Endothelial cell of umbilical vein (primary cell): ENCODE measurements at regions not wholly inside any gene's neighbourhood (a gene's known extent, or its start where the extent isn't known, plus 50 kb on each side); places are given as distances from the start of the nearest gene placed in this dataset.

Experiments
- BruUV-seq: library from RNA; stranded (reverse); fragments of 400-500 nt; replicated peaks from 2 replicates; lab custom pipeline; 2021; lab: Mats Ljungman, UMichigan
- CTCF ChIA-PET: fragments of 300-600, 350-600 bp; sonication (Branson Sonifier 250); formaldehyde crosslinking; loops from one replicate; lab custom pipeline; 2021; ENCODE audit warnings: antibody characterized with exemption, inconsistent platforms; lab: Charles Lee
- POLR2A ChIA-PET: fragments of 300-600, 350-600 bp; sonication (Branson Sonifier 250); formaldehyde crosslinking; loops from one replicate; lab custom pipeline; 2021; ENCODE audit warnings: antibody characterized with exemption, inconsistent platforms; lab: Charles Lee
- DNase-seq: peaks from one replicate; pipeline ENCODE4 v3.0.0-alpha.2; 2011; ENCODE audit warnings: low read depth, low spot score
- FAIRE-seq: peaks from 2 replicates; lab custom pipeline; 2011; peaks lifted over from hg19 to GRCh38; lab: Jason Lieb, UNC
- H2AFZ ChIP-seq: 2 replicates; pipeline ENCODE4 v1.6.0; 2012; ENCODE audit warnings: low read depth, low read length, control low read depth, inconsistent platforms
- H3K27ac ChIP-seq: 2 replicates; pipeline ENCODE4 v1.5.1; 2011; ENCODE audit warnings: low read depth, mild to moderate bottlenecking, control low read depth, low read length, moderate library complexity; ENCODE audit not compliant: insufficient read depth
- H3K27me3 ChIP-seq, 2 experiments: 2 replicates each; pipeline versions ENCODE4 v1.6.0 to v1.6.1; 2011; ENCODE audit warnings: low read length in 2 of 2, mixed read lengths in 1 of 2; ENCODE audit not compliant: control insufficient read depth in 2 of 2, insufficient read depth in 2 of 2
- H3K36me3 ChIP-seq, 2 experiments: 2 replicates in 1 of 2; 3 replicates in 1 of 2; pipeline ENCODE4 v1.5.1; 2011; ENCODE audit warnings: low read length in 2 of 2, mild to moderate bottlenecking in 1 of 2, moderate library complexity in 1 of 2; ENCODE audit not compliant: control insufficient read depth in 2 of 2, insufficient read depth in 2 of 2; ENCODE audit errors: extremely low read depth in 1 of 2
- H3K4me1 ChIP-seq: 3 replicates; pipeline ENCODE4 v1.5.1; 2011; ENCODE audit warnings: mild to moderate bottlenecking, low read length; ENCODE audit not compliant: control insufficient read depth, insufficient read depth; ENCODE audit errors: extremely low read depth
- H3K4me2 ChIP-seq: 2 replicates; pipeline ENCODE4 v1.6.1; 2011; ENCODE audit warnings: low read length, control low read depth, mixed read lengths; ENCODE audit not compliant: insufficient read depth
- H3K4me3 ChIP-seq, 3 experiments: fragments of 200-600 bp in 1 of 3; sonication (generic), shearing (Covaris generic) in 1 of 3; replicated peaks in 1 of 3; 2 replicates each; pipeline ENCODE4 v1.5.1; 2011 to 2016; ENCODE audit warnings: control low read depth in 3 of 3, low read length in 3 of 3, mild to moderate bottlenecking in 2 of 3, inconsistent platforms in 1 of 3, low read depth in 1 of 3, moderate library complexity in 1 of 3; ENCODE audit not compliant: insufficient read depth in 1 of 3
- H3K79me2 ChIP-seq: 2 replicates; pipeline ENCODE4 v1.6.0; 2012; ENCODE audit warnings: low read length, inconsistent platforms; ENCODE audit not compliant: control insufficient read depth, insufficient read depth
- H3K9ac ChIP-seq: replicated peaks from 2 replicates; pipeline ENCODE3; 2011; ENCODE audit warnings: low read length, control low read depth; ENCODE audit not compliant: insufficient read depth; ENCODE audit errors: extremely low read depth
- H3K9me1 ChIP-seq: replicated peaks from 3 replicates; pipeline ENCODE4 v1.6.0; 2011; ENCODE audit warnings: mild to moderate bottlenecking, low read length; ENCODE audit not compliant: control insufficient read depth, insufficient read depth; ENCODE audit errors: extremely low read depth
- H3K9me3 ChIP-seq: replicated peaks from 2 replicates; pipeline ENCODE4 v1.5.1; 2012; ENCODE audit warnings: low read length, inconsistent platforms; ENCODE audit not compliant: control insufficient read depth, insufficient read depth
- H4K20me1 ChIP-seq: replicated peaks from 2 replicates; pipeline ENCODE3; 2011; ENCODE audit warnings: mild to moderate bottlenecking, low read length; ENCODE audit not compliant: control insufficient read depth, insufficient read depth; ENCODE audit errors: extremely low read depth
- EZH2 ChIP-seq: IDR thresholded peaks from 2 replicates; pipeline ENCODE4 v1.6.1; 2012; ENCODE audit warnings: borderline replicate concordance, low read depth, mild to moderate bottlenecking, moderate library complexity, low read length, inconsistent platforms; ENCODE audit not compliant: severe bottlenecking
- FOS ChIP-seq: IDR thresholded peaks from 2 replicates; pipeline ENCODE4 v1.6.1; 2011; ENCODE audit warnings: mild to moderate bottlenecking, low read length, moderate library complexity, borderline replicate concordance; ENCODE audit not compliant: insufficient read depth
- GATA2 ChIP-seq: IDR thresholded peaks from 2 replicates; pipeline ENCODE4 v1.7.0; 2011; ENCODE audit warnings: low read depth, mild to moderate bottlenecking, moderate library complexity, mixed read lengths, low read length; ENCODE audit not compliant: insufficient read length, insufficient read depth
- JUN ChIP-seq: IDR thresholded peaks from 2 replicates; pipeline ENCODE4 v1.6.1; 2011; ENCODE audit warnings: borderline replicate concordance, low read depth; ENCODE audit not compliant: insufficient read length, insufficient read depth
- MYC ChIP-seq: IDR thresholded peaks from one replicate; pipeline ENCODE4 v1.6.1; 2011; ENCODE audit warnings: mild to moderate bottlenecking, low read depth, low read length
- POLR2A ChIP-seq: IDR thresholded peaks from 2 replicates; pipeline ENCODE4 v1.6.1; 2012; ENCODE audit warnings: low read depth, mild to moderate bottlenecking, control low read depth, low read length
- POLR2AphosphoS5 ChIP-seq: IDR thresholded peaks from 2 replicates; pipeline ENCODE4 v1.6.1; 2012; ENCODE audit warnings: low read depth, mild to moderate bottlenecking, control low read depth, low read length, moderate library complexity; ENCODE audit not compliant: insufficient read depth
- dilution Hi-C: fragments of 300-500 bp; cut with MboI; formaldehyde crosslinking; loops from one replicate; pipeline ENCODE4 v1.15.0; 2019; ENCODE audit warnings: low sequenced_read_pairs; ENCODE audit not compliant: extremely low pct_ligation_motif_present
- intact Hi-C: fragments of 100-400 bp; cut with micrococcal nuclease; formaldehyde crosslinking; loops from one replicate; pipeline ENCODE4 v1.10.0; 2022
- TF ChIP-seq, protein P1 (sequence below), 2 donors: IDR thresholded peaks; 1 replicate in 1 of 2; 2 replicates in 1 of 2; pipeline ENCODE4 v1.5.1; 2011; ENCODE audit warnings: low read length in 2 of 2, mild to moderate bottlenecking in 2 of 2, moderate library complexity in 2 of 2, control low read depth in 1 of 2, inconsistent platforms in 1 of 2, low read depth in 1 of 2; ENCODE audit not compliant: insufficient read depth in 1 of 2; ENCODE audit errors: extremely low read depth in 1 of 2
- TF ChIP-seq, protein P2 (sequence below): IDR thresholded peaks from 2 replicates; pipeline ENCODE4 v1.6.1; 2011; ENCODE audit not compliant: insufficient read depth, insufficient read length

DNA sequence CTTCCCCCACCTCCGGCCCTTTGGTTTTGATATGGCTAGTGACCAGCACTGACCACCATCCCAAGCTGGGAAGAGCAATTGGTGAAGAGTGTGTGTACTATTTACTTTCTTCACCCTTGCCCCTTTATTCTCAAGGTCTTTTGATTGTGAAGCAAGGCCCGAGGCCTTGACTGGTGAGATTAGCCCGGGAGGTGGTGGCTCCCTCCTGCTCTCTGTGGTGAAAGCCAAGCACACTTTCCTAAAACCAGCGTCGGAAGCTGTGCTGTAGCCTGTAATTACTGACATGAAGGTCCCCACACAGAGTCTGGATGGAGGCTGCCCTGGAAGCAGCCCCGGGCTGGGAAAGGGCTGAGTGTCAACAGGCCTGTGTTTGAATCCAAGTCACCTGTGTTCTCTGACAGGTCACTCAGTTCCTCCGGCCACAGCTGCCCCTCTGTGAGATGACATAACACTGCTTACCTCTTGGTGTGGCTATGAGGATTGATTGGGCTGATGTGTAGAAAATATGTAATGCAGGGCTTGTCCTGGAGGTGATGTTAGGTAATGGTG, 60.5 kb upstream of the PRR23C start:
- Histone ChIP-seq H3K27ac (no peak overlapping the region), H3K9me1 (no peaks in the 10 kb centered on the region), H3K9me3 (no peaks in the 10 kb centered on the region), H2AFZ (no peak overlapping the region), H3K4me3 (no peak overlapping the region), H3K9ac (no peak overlapping the region), H3K79me2 (no peaks in the 10 kb centered on the region), H3K4me1 (no peaks in the 10 kb centered on the region), H4K20me1 (no peaks in the 10 kb centered on the region), H3K36me3 (no peaks in the 10 kb centered on the region), H3K4me2 (no peak overlapping the region), H3K27me3 (no peaks in the 10 kb centered on the region)
- intact Hi-C loops (no loop called here), dilution Hi-C loops (no loop called here)
- FAIRE-seq (no peak), DNase-seq (no peak)
- no peak for TF ChIP-seq POLR2A
- no peak for TF ChIP-seq EZH2
- no peak for TF ChIP-seq POLR2AphosphoS5
- no peak for TF ChIP-seq FOS
- TF ChIP-seq GATA2 = no peak
- no peak for TF ChIP-seq MYC
- no peak for TF ChIP-seq JUN
- CTCF ChIA-PET = no interaction called here
- POLR2A ChIA-PET = interaction anchor here (0.7 kb wide), 1 partner anchor 769 kb away, joined by 9 read pairs; no protein-coding TSS in a partner anchor
- no TSS peak for BruUV-seq

DNA sequence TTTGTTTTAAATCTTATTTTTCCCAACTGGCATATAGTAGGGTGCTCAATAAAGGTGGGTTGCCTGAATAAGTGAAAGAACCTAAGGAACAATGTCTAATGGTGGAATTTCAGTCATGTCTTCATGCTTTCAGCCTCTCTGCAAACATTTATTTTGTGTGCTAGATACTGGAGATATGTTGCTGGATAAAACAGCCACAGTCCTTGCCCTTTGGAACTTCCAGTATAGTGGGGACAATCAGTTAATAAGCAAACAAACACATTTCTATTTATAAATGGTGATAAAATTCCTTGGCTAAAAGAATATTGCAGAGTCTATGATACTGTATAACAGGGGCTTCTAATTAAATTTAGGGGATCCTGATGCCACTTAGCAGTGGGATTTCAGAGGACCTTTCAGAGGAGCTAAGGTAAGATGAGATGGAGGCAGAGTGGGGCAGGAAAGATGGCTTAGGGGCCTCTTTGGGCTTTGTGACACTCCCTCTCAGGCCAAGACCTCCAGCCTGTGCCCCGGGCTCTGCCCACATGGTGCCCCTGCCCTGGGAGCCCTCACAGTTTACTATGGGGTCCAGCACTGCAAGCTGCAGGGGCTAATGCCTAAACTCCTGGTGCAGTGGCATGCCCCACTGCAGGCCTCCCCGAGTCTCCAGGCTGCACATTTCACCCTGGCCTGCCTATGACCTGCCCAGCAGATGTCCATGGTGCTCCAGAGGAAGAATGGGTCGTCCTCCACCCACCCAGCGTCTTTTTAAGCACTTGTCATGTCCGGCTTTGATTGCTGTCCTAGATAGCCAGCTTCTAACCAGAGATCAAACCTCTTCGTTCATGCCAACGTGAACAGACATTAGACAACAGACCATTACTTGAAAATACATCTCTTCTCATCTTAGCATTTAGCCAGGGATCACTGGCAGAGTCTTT, 61.6 kb upstream of the PRR23C start:
- no peak overlapping the region for H3K4me3 ChIP-seq
- no peaks in the 10 kb centered on the region for H3K27me3 ChIP-seq
- H3K79me2 ChIP-seq = no peaks in the 10 kb centered on the region
- H2AFZ ChIP-seq = no peak overlapping the region
- intact Hi-C loops (no loop called here), dilution Hi-C loops (no loop called here)
- ChIA-PET CTCF (no interaction called here), POLR2A (no interaction called here)
- DNase-seq (no peak), FAIRE-seq (no peak)
- H3K36me3 ChIP-seq = no peaks in the 10 kb centered on the region
- H3K9me3 ChIP-seq = no peaks in the 10 kb centered on the region
- BruUV-seq = no TSS peak
- no peaks in the 10 kb centered on the region for H3K9me1 ChIP-seq
- no peak overlapping the region for H3K4me2 ChIP-seq
- no peak overlapping the region for H3K27ac ChIP-seq
- no peak overlapping the region for H3K9ac ChIP-seq
- H4K20me1 ChIP-seq = no peaks in the 10 kb centered on the region
- TF ChIP-seq GATA2 (no peak), POLR2A (no peak), EZH2 (no peak), FOS (no peak), JUN (no peak), MYC (no peak), POLR2AphosphoS5 (no peak)
- TF ChIP-seq, protein P1, sequence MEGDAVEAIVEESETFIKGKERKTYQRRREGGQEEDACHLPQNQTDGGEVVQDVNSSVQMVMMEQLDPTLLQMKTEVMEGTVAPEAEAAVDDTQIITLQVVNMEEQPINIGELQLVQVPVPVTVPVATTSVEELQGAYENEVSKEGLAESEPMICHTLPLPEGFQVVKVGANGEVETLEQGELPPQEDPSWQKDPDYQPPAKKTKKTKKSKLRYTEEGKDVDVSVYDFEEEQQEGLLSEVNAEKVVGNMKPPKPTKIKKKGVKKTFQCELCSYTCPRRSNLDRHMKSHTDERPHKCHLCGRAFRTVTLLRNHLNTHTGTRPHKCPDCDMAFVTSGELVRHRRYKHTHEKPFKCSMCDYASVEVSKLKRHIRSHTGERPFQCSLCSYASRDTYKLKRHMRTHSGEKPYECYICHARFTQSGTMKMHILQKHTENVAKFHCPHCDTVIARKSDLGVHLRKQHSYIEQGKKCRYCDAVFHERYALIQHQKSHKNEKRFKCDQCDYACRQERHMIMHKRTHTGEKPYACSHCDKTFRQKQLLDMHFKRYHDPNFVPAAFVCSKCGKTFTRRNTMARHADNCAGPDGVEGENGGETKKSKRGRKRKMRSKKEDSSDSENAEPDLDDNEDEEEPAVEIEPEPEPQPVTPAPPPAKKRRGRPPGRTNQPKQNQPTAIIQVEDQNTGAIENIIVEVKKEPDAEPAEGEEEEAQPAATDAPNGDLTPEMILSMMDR (IDR thresholded peaks at IDR 0.05; ENCODE audit: extremely low read depth in 1 of 2, insufficient read depth in 1 of 2, low read depth in 1 of 2, low read length in 2 of 2) = no peak
- TF ChIP-seq, protein P2, sequence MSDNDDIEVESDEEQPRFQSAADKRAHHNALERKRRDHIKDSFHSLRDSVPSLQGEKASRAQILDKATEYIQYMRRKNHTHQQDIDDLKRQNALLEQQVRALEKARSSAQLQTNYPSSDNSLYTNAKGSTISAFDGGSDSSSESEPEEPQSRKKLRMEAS = no peak
- no peaks in the 10 kb centered on the region for H3K4me1 ChIP-seq
